T-helper 1 cell (primary cell): ENCODE measurements at regions not wholly inside any gene's neighbourhood (a gene's known extent, or its start where the extent isn't known, plus 50 kb on each side); places are given as distances from the start of the nearest gene placed in this dataset.

Experiments
- DNase-seq, 5 donors: peaks; one replicate each; pipeline ENCODE4 v3.0.0-alpha.2; 2012 to 2020

GRCh38 chr1:9179463-9180110 lies 50.7 kb upstream of the GPR157 start:
- DNase-seq, result no peak

GRCh38 chr1:9180111-9180819 lies 51.4 kb upstream of the GPR157 start:
- DNase-seq, result no peak

GRCh38 chr1:9181176-9181906 lies 52.4 kb upstream of the GPR157 start:
- peak; percentile 38 to 66 (median 60) for DNase-seq

- peak in 1 of 5 donors; percentile 37 for DNase-seq
Observed at GRCh38 chr1:9181990-9182783, 52.4 kb upstream of the H6PD start.

- no peak for DNase-seq
Observed at GRCh38 chr1:9182784-9183257, 51.8 kb upstream of the H6PD start.

GRCh38 chr1:9183441-9183840 lies 51.1 kb upstream of the H6PD start:
- no peak for DNase-seq

- DNase-seq, result no peak
Observed at GRCh38 chr1:9183898-9184297, 50.7 kb upstream of the H6PD start.

GRCh38 chr1:9184749-9185148 lies 49.8 kb upstream of the H6PD start:
- DNase-seq, result no peak
